ENCODE measurements at regions not wholly inside any gene's neighbourhood (a gene's known extent, or its start where the extent isn't known, plus 50 kb on each side); places are given as distances from the start of the nearest gene placed in this dataset.
"Not testable (repeated sequence)": the region's sequence is repeated elsewhere in the genome, so short reads cannot be mapped to it uniquely, and the experiment has no call there.

DNA sequence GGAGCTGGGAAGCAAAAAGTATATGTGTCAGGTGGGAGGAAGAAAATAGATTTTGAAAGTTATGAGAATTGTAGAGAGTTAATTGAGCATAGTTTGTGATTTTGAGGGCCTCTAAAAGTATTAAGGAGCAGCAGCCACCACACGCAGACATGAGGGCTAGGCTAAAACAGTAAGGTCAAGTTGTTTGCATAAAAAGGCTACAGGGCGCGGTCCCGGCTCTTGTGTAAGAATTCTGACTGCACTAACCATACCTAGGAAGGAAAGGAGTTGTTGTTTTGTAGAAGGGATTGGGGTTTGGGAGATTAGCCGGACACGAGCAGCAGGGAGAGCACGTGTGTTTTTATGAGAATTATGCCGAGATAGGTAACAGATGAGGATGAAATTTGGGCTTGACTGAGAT lies 207.2 kb upstream of the ELL2 start:
- in situ Hi-C loops (cut with MboI); CTCF ChIA-PET; H4K20me1 ChIP-seq (ENCODE audit: control insufficient read depth, insufficient read depth); H3K27me3 ChIP-seq (replicated peaks in 1 of 2; ENCODE audit: control insufficient read depth in 2 of 2, insufficient read depth in 2 of 2, low read length in 1 of 2); DNase-seq (ENCODE audit: low read depth, low spot score); ATAC-seq; H3K4me2 ChIP-seq (ENCODE audit: control insufficient read depth, insufficient read depth); H3K4me1 ChIP-seq (ENCODE audit: control insufficient read depth, insufficient read depth, low read length); H3K27ac ChIP-seq (ENCODE audit: control insufficient read depth, insufficient read depth); H3K9ac ChIP-seq (ENCODE audit: control insufficient read depth, insufficient read depth, low read length); POLR2A ChIA-PET; intact Hi-C loops (cut with micrococcal nuclease; ENCODE audit: unreplicated experiment); RAD21 ChIA-PET (ENCODE audit: unreplicated experiment); FAIRE-seq; H3K79me2 ChIP-seq (ENCODE audit: control insufficient read depth, insufficient read depth, low read length); H2AFZ ChIP-seq (ENCODE audit: control insufficient read depth, low read depth, low read length); H3K9me3 ChIP-seq (replicated peaks; ENCODE audit: control insufficient read depth, insufficient read depth, low read length); BruUV-seq (replicated peaks); H3K36me3 ChIP-seq (ENCODE audit: control insufficient read depth in 2 of 2, insufficient read depth in 2 of 2, low read length in 1 of 2); SMC1A ChIA-PET (ENCODE audit: uncharacterized antibody, unreplicated experiment); H3K4me3 ChIP-seq: not testable (repeated sequence)
- 91% methylated on average over 8 of the region's 8 CpGs for WGBS (ENCODE audit: insufficient coverage, insufficient replicate concordance, low lambda C conversion rate, missing lambda C conversion rate)

DNA sequence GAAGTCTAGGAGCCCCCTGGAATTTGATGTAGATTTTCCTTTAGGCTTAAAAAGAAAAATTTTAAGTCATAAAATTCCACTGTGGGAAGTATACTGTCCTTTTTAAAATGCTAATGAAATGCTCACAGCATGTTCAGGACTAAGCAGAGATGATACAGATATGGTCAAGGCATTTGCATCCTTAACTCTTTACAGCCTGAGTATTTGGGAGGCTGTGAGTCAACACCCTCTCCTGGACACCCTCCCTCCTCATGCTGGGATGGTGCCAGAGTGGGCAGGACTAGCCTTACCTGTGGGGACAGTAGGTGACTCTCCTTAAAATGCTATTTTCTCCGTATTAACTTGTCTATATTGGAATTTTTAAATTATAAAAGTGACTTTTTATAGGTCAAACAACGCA lies 197.4 kb upstream of the ELL2 start:
- ATAC-seq (no peak), FAIRE-seq (no peak)
- no peak for TF ChIP-seq TCF7 (IDR thresholded peaks at IDR 0.05; ENCODE audit: borderline replicate concordance)
- no peak for TF ChIP-seq ZSCAN29 (IDR thresholded peaks at IDR 0.05)
- TF ChIP-seq, protein P1, sequence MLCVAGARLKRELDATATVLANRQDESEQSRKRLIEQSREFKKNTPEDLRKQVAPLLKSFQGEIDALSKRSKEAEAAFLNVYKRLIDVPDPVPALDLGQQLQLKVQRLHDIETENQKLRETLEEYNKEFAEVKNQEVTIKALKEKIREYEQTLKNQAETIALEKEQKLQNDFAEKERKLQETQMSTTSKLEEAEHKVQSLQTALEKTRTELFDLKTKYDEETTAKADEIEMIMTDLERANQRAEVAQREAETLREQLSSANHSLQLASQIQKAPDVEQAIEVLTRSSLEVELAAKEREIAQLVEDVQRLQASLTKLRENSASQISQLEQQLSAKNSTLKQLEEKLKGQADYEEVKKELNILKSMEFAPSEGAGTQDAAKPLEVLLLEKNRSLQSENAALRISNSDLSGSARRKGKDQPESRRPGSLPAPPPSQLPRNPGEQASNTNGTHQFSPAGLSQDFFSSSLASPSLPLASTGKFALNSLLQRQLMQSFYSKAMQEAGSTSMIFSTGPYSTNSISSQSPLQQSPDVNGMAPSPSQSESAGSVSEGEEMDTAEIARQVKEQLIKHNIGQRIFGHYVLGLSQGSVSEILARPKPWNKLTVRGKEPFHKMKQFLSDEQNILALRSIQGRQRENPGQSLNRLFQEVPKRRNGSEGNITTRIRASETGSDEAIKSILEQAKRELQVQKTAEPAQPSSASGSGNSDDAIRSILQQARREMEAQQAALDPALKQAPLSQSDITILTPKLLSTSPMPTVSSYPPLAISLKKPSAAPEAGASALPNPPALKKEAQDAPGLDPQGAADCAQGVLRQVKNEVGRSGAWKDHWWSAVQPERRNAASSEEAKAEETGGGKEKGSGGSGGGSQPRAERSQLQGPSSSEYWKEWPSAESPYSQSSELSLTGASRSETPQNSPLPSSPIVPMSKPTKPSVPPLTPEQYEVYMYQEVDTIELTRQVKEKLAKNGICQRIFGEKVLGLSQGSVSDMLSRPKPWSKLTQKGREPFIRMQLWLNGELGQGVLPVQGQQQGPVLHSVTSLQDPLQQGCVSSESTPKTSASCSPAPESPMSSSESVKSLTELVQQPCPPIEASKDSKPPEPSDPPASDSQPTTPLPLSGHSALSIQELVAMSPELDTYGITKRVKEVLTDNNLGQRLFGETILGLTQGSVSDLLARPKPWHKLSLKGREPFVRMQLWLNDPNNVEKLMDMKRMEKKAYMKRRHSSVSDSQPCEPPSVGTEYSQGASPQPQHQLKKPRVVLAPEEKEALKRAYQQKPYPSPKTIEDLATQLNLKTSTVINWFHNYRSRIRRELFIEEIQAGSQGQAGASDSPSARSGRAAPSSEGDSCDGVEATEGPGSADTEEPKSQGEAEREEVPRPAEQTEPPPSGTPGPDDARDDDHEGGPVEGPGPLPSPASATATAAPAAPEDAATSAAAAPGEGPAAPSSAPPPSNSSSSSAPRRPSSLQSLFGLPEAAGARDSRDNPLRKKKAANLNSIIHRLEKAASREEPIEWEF (IDR thresholded peaks at IDR 0.05; ENCODE audit: insufficient replicate concordance, low read depth, low read length): no peak
- TF ChIP-seq CREB1 (IDR thresholded peaks at IDR 0.05; ENCODE audit: low read depth): no peak
- TF ChIP-seq KDM1A (IDR thresholded peaks at IDR 0.05; ENCODE audit: borderline replicate concordance): no peak
- TF ChIP-seq SMC3 (IDR thresholded peaks at IDR 0.05; ENCODE audit: borderline replicate concordance, low read length): no peak
- TF ChIP-seq, protein P2, sequence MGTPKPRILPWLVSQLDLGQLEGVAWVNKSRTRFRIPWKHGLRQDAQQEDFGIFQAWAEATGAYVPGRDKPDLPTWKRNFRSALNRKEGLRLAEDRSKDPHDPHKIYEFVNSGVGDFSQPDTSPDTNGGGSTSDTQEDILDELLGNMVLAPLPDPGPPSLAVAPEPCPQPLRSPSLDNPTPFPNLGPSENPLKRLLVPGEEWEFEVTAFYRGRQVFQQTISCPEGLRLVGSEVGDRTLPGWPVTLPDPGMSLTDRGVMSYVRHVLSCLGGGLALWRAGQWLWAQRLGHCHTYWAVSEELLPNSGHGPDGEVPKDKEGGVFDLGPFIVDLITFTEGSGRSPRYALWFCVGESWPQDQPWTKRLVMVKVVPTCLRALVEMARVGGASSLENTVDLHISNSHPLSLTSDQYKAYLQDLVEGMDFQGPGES (IDR thresholded peaks at IDR 0.05): no peak
- no peak for TF ChIP-seq RFX5 (IDR thresholded peaks at IDR 0.05; ENCODE audit: low read depth, low read length)
- TF ChIP-seq ZNF384 (IDR thresholded peaks at IDR 0.05; ENCODE audit: borderline replicate concordance, low read depth, low read length): no peak
- TF ChIP-seq POLR2AphosphoS2 (IDR thresholded peaks at IDR 0.05; ENCODE audit: low read depth, low read length): no peak
- TF ChIP-seq RAD51 (IDR thresholded peaks at IDR 0.05): no peak
- TF ChIP-seq SUPT20H (IDR thresholded peaks at IDR 0.05; ENCODE audit: borderline replicate concordance, control insufficient read depth, low read depth, low read length): no peak
- TF ChIP-seq SMARCA5 (IDR thresholded peaks at IDR 0.05): no peak
- no peak for TF ChIP-seq SMAD5 (IDR thresholded peaks at IDR 0.05; ENCODE audit: low read depth)
- TF ChIP-seq ZNF207 (IDR thresholded peaks at IDR 0.05; ENCODE audit: borderline replicate concordance): no peak

More for the DNA sequence above, 197.4 kb upstream of the ELL2 start:
- ChIA-PET SMC1A (ENCODE audit: uncharacterized antibody, unreplicated experiment) (no interaction called here), RAD21 (ENCODE audit: unreplicated experiment) (no interaction called here), CTCF (no interaction called here), POLR2A (no interaction called here)
- no peak overlapping the region for H3K9ac ChIP-seq (ENCODE audit: control insufficient read depth, insufficient read depth, low read length)
- no TSS peak for BruUV-seq (replicated peaks)
- no peaks in the 10 kb centered on the region for H3K4me1 ChIP-seq (ENCODE audit: control insufficient read depth, insufficient read depth, low read length)
- H3K79me2 ChIP-seq (ENCODE audit: control insufficient read depth, insufficient read depth, low read length): no peaks in the 10 kb centered on the region
- no peak overlapping the region for H2AFZ ChIP-seq (ENCODE audit: control insufficient read depth, low read depth, low read length)
- H3K4me2 ChIP-seq (ENCODE audit: control insufficient read depth, insufficient read depth): no peak overlapping the region
- H3K27ac ChIP-seq (ENCODE audit: control insufficient read depth, insufficient read depth): no peak overlapping the region
- no peak overlapping the region for H3K4me3 ChIP-seq
- intact Hi-C loops (cut with micrococcal nuclease; ENCODE audit: unreplicated experiment) (no loop called here), in situ Hi-C loops (cut with MboI) (no loop called here)
- no peaks in the 10 kb centered on the region for H3K9me3 ChIP-seq (replicated peaks; ENCODE audit: control insufficient read depth, insufficient read depth, low read length)
- WGBS (ENCODE audit: insufficient coverage, insufficient replicate concordance, low lambda C conversion rate, missing lambda C conversion rate): 84% methylated on average over 2 of the region's 2 CpGs
- H3K27me3 ChIP-seq (replicated peaks in 1 of 2; ENCODE audit: control insufficient read depth in 2 of 2, insufficient read depth in 2 of 2, low read length in 1 of 2): no peaks in the 10 kb centered on the region
- no peaks in the 10 kb centered on the region for H3K36me3 ChIP-seq (ENCODE audit: control insufficient read depth in 2 of 2, insufficient read depth in 2 of 2, low read length in 1 of 2)
- no peaks in the 10 kb centered on the region for H4K20me1 ChIP-seq (ENCODE audit: control insufficient read depth, insufficient read depth)
- DNase-seq (ENCODE audit: low read depth, low spot score): no peak
